ENCODE measurements at regions not wholly inside any gene's neighbourhood (a gene's known extent, or its start where the extent isn't known, plus 50 kb on each side); places are given as distances from the start of the nearest gene placed in this dataset.
A peak's percentile ranks its signal among the peaks of the same experiment; 100 is the strongest.

GRCh38 chr2:12164689-12165088 lies 418.3 kb downstream of the LPIN1 start:
- intact Hi-C loops (cut with micrococcal nuclease): no loop called here
- Mint-ChIP-seq H3K9me3 (peaks cover 0 to 7% (median 0%) of the 10 kb centered on the region in 8 donors), H3K36me3 (peaks cover 0 to 5% of the 10 kb centered on the region in 2 donors)

GRCh38 chr2:12167525-12168317 lies 421.3 kb downstream of the LPIN1 start:
- no peaks in the 10 kb centered on the region for H3K9me3 Mint-ChIP-seq
- Histone ChIP-seq H3K4me1 (ENCODE audit: insufficient read depth, low read length) (peaks cover 28% of the 10 kb centered on the region), H3K4me3 (ENCODE audit: low read length in 2 of 2) (no peak overlapping the region), H3K27ac (ENCODE audit: low read depth, low read length) (no peak overlapping the region), H3K36me3 (ENCODE audit: insufficient read depth, low read length) (no peaks in the 10 kb centered on the region), H3K27me3 (ENCODE audit: insufficient read depth, low read length) (no peaks in the 10 kb centered on the region), H3K9me3 (ENCODE audit: control insufficient read depth in 1 of 2, low read length in 2 of 2) (no peaks in the 10 kb centered on the region)
- ChIA-PET POLR2A (ENCODE audit: partially characterized antibody) (interaction anchor here (1.6 kb wide), 1 partner anchor 9 kb away, joined by 5 read pairs; no protein-coding TSS in a partner anchor), CTCF (ENCODE audit: partially characterized antibody) (interaction anchor here (1.2 to 1.3 kb wide), 2 partner anchors 10 to 119 kb away, joined by 3 read pairs; no protein-coding TSS in a partner anchor)
- H3K36me3 Mint-ChIP-seq: peaks cover 0 to 5% of the 10 kb centered on the region in 2 donors
- DNase-seq: no peak
- H3K27me3 Mint-ChIP-seq: peaks cover 0 to 2% of the 10 kb centered on the region in 2 donors
- H3K27ac Mint-ChIP-seq: peak overlapping the region in 3 of 7 donors; percentile 25 to 86 (median 68)
- peaks cover 17 to 42% (median 28%) of the 10 kb centered on the region in 4 donors for H3K4me1 Mint-ChIP-seq
- intact Hi-C loops (cut with micrococcal nuclease): no loop called here
- no peak overlapping the region for H3K4me3 Mint-ChIP-seq

More at GRCh38 chr2:12164689-12165088, 418.3 kb downstream of the LPIN1 start:
- Mint-ChIP-seq H3K27ac (no peak overlapping the region), H3K4me1 (peaks cover 15 to 26% (median 20%) of the 10 kb centered on the region in 4 donors), H3K27me3 (peaks cover 0 to 6% of the 10 kb centered on the region in 2 donors), H3K4me3 (no peak overlapping the region)
- Histone ChIP-seq H3K27ac (ENCODE audit: low read depth, low read length) (no peak overlapping the region), H3K36me3 (ENCODE audit: insufficient read depth, low read length) (no peaks in the 10 kb centered on the region), H3K4me3 (ENCODE audit: low read length in 2 of 2) (no peak overlapping the region), H3K4me1 (ENCODE audit: insufficient read depth, low read length) (peaks cover 14% of the 10 kb centered on the region), H3K9me3 (ENCODE audit: control insufficient read depth in 1 of 2, low read length in 2 of 2) (no peaks in the 10 kb centered on the region), H3K27me3 (ENCODE audit: insufficient read depth, low read length) (no peaks in the 10 kb centered on the region)
- POLR2A ChIA-PET (ENCODE audit: partially characterized antibody): interaction anchor here (0.6 kb wide), 1 partner anchor 116 kb away, joined by 3 read pairs; no protein-coding TSS in a partner anchor
- CTCF ChIA-PET (ENCODE audit: partially characterized antibody): interaction anchor here (0.8 kb wide), 1 partner anchor 8 kb away, joined by 3 read pairs; no protein-coding TSS in a partner anchor
- DNase-seq: no peak

GRCh38 chr2:12168354-12168753 lies 421.9 kb downstream of the LPIN1 start:
- Mint-ChIP-seq H3K27me3 (peaks cover 0 to 2% of the 10 kb centered on the region in 2 donors), H3K4me3 (peak overlapping the region in 1 of 8 donors; percentile 52), H3K27ac (peak overlapping the region in 5 of 7 donors; percentile 24 to 86 (median 68)), H3K4me1 (peaks cover 17 to 42% (median 29%) of the 10 kb centered on the region in 4 donors), H3K36me3 (peaks cover 0 to 5% of the 10 kb centered on the region in 2 donors), H3K9me3 (no peaks in the 10 kb centered on the region)
- Histone ChIP-seq H3K4me3 (ENCODE audit: low read length in 2 of 2) (no peak overlapping the region), H3K27me3 (ENCODE audit: insufficient read depth, low read length) (no peaks in the 10 kb centered on the region), H3K36me3 (ENCODE audit: insufficient read depth, low read length) (no peaks in the 10 kb centered on the region), H3K9me3 (ENCODE audit: control insufficient read depth in 1 of 2, low read length in 2 of 2) (no peaks in the 10 kb centered on the region), H3K27ac (ENCODE audit: low read depth, low read length) (no peak overlapping the region), H3K4me1 (ENCODE audit: insufficient read depth, low read length) (peaks cover 28% of the 10 kb centered on the region)
- no peak for DNase-seq
- ChIA-PET POLR2A (ENCODE audit: partially characterized antibody) (interaction anchor here (1.6 kb wide), 1 partner anchor 9 kb away, joined by 5 read pairs; no protein-coding TSS in a partner anchor), CTCF (ENCODE audit: partially characterized antibody) (interaction anchor here (1.2 to 1.6 kb wide), 3 partner anchors 9 to 548 kb away, joined by 3 to 10 read pairs (median 3); partner anchors contain the start of gene TRIB2)
- intact Hi-C loops (cut with micrococcal nuclease): no loop called here

- POLR2A ChIA-PET (ENCODE audit: partially characterized antibody): interaction anchor here (1.6 kb wide), 1 partner anchor 8 kb away, joined by 5 read pairs; no protein-coding TSS in a partner anchor
- H3K4me3 Mint-ChIP-seq: peak overlapping the region in 3 of 8 donors; percentile 37 to 73 (median 52)
Observed at GRCh38 chr2:12168791-12169388, 422.5 kb downstream of the LPIN1 start.

GRCh38 chr2:12169721-12170120 lies 423.3 kb downstream of the LPIN1 start:
- Mint-ChIP-seq H3K4me3 (peak overlapping the region in 6 of 8 donors; percentile 29 to 78 (median 48)), H3K9me3 (no peaks in the 10 kb centered on the region), H3K27me3 (no peaks in the 10 kb centered on the region), H3K36me3 (no peaks in the 10 kb centered on the region), H3K4me1 (peaks cover 17 to 39% (median 28%) of the 10 kb centered on the region in 4 donors), H3K27ac (peak overlapping the region; percentile 17 to 86 (median 69))
- Histone ChIP-seq H3K4me3 (ENCODE audit: low read length in 2 of 2) (no peak overlapping the region), H3K9me3 (ENCODE audit: control insufficient read depth in 1 of 2, low read length in 2 of 2) (no peaks in the 10 kb centered on the region), H3K4me1 (ENCODE audit: insufficient read depth, low read length) (peaks cover 28% of the 10 kb centered on the region), H3K27me3 (ENCODE audit: insufficient read depth, low read length) (no peaks in the 10 kb centered on the region), H3K36me3 (ENCODE audit: insufficient read depth, low read length) (no peaks in the 10 kb centered on the region), H3K27ac (ENCODE audit: low read depth, low read length) (no peak overlapping the region)
- intact Hi-C loops (cut with micrococcal nuclease): loop anchor here (10.0 kb wide), 1 partner anchor 305 kb away; no protein-coding TSS in a partner anchor
- ChIA-PET CTCF (ENCODE audit: partially characterized antibody) (interaction anchor here (1.6 kb wide), 1 partner anchor 547 kb away, joined by 10 read pairs; the partner anchor contains the start of gene TRIB2), POLR2A (ENCODE audit: partially characterized antibody) (no interaction called here)
- DNase-seq: peak; percentile 22 to 70 (median 57)

More at GRCh38 chr2:12168791-12169388, 422.5 kb downstream of the LPIN1 start:
- Histone ChIP-seq H3K36me3 (ENCODE audit: insufficient read depth, low read length) (no peaks in the 10 kb centered on the region), H3K27ac (ENCODE audit: low read depth, low read length) (no peak overlapping the region), H3K4me1 (ENCODE audit: insufficient read depth, low read length) (peaks cover 28% of the 10 kb centered on the region), H3K4me3 (ENCODE audit: low read length in 2 of 2) (no peak overlapping the region), H3K27me3 (ENCODE audit: insufficient read depth, low read length) (no peaks in the 10 kb centered on the region), H3K9me3 (ENCODE audit: control insufficient read depth in 1 of 2, low read length in 2 of 2) (no peaks in the 10 kb centered on the region)
- H3K27ac Mint-ChIP-seq: peak overlapping the region; percentile 39 to 86 (median 76)
- no peak for DNase-seq
- intact Hi-C loops (cut with micrococcal nuclease): no loop called here
- H3K4me1 Mint-ChIP-seq: peaks cover 17 to 42% (median 29%) of the 10 kb centered on the region in 4 donors
- CTCF ChIA-PET (ENCODE audit: partially characterized antibody): interaction anchor here (0.6 to 1.6 kb wide), 5 partner anchors 9 to 548 kb away, joined by 3 to 10 read pairs (median 3); partner anchors contain the start of gene TRIB2
- no peaks in the 10 kb centered on the region for H3K9me3 Mint-ChIP-seq
- peaks cover 0 to 3% of the 10 kb centered on the region in 2 donors for H3K36me3 Mint-ChIP-seq
- H3K27me3 Mint-ChIP-seq: no peaks in the 10 kb centered on the region

GRCh38 chr2:12170121-12170520 lies 423.7 kb downstream of the LPIN1 start:
- H3K4me1 ChIP-seq (ENCODE audit: insufficient read depth, low read length): peaks cover 28% of the 10 kb centered on the region
- no peak overlapping the region for H3K4me3 ChIP-seq (ENCODE audit: low read length in 2 of 2)
- H3K9me3 Mint-ChIP-seq: no peaks in the 10 kb centered on the region
- H3K27me3 ChIP-seq (ENCODE audit: insufficient read depth, low read length): no peaks in the 10 kb centered on the region
- H3K27ac ChIP-seq (ENCODE audit: low read depth, low read length): no peak overlapping the region
- intact Hi-C loops (cut with micrococcal nuclease): loop anchor here (10.0 kb wide), 1 partner anchor 305 kb away; no protein-coding TSS in a partner anchor
- H3K9me3 ChIP-seq (ENCODE audit: control insufficient read depth in 1 of 2, low read length in 2 of 2): no peaks in the 10 kb centered on the region
- no peaks in the 10 kb centered on the region for H3K27me3 Mint-ChIP-seq
- H3K36me3 Mint-ChIP-seq: no peaks in the 10 kb centered on the region
- no peak for DNase-seq
- no peaks in the 10 kb centered on the region for H3K36me3 ChIP-seq (ENCODE audit: insufficient read depth, low read length)
- peak overlapping the region in 6 of 7 donors; percentile 5 to 86 (median 70) for H3K27ac Mint-ChIP-seq
- CTCF ChIA-PET (ENCODE audit: partially characterized antibody): no interaction called here
- peak overlapping the region in 4 of 8 donors; percentile 1 to 78 (median 48) for H3K4me3 Mint-ChIP-seq
- POLR2A ChIA-PET (ENCODE audit: partially characterized antibody): no interaction called here
- H3K4me1 Mint-ChIP-seq: peaks cover 14 to 38% (median 26%) of the 10 kb centered on the region in 4 donors

Data from CD4-positive, alpha-beta memory T cell (primary cell).